DMS 273 treated with DMSO at 0.1 percent for 48 hours (cell line): ENCODE measurements at regions not wholly inside any gene's neighbourhood (a gene's known extent, or its start where the extent isn't known, plus 50 kb on each side); places are given as distances from the start of the nearest gene placed in this dataset.
"Not testable (repeated sequence)": the region's sequence is repeated elsewhere in the genome, so short reads cannot be mapped to it uniquely, and the experiment has no call there.

Experiments used
- DNase-seq: peaks from one replicate; lab custom pipeline; 2025; lab: John Stamatoyannopoulos, UW

GRCh38 chr13:72657379-72657778 is 70.0 kb downstream of the MZT1 start:
- no peak for DNase-seq

GRCh38 chr13:72656357-72656756 is 71.1 kb downstream of the MZT1 start:
- no peak for DNase-seq

GRCh38 chr13:72653506-72653905 is 73.9 kb downstream of the MZT1 start:
- DNase-seq, result no peak

GRCh38 chr13:72652681-72653080 is 74.7 kb downstream of the MZT1 start:
- no peak for DNase-seq

- DNase-seq, result no peak
Observed at GRCh38 chr13:72651144-72651543, 76.3 kb downstream of the MZT1 start.

GRCh38 chr13:72650051-72650700 is 77.3 kb downstream of the MZT1 start:
- no peak for DNase-seq

- DNase-seq, result no peak
Observed at GRCh38 chr13:72648513-72649065, 78.8 kb downstream of the MZT1 start.

GRCh38 chr13:72647422-72647821 is 80.0 kb downstream of the MZT1 start:
- DNase-seq, result no peak

- DNase-seq, result no peak
Observed at GRCh38 chr13:72645521-72645920, 81.9 kb downstream of the MZT1 start.

- DNase-seq, result no peak
Observed at GRCh38 chr13:72643311-72643989, 84.0 kb downstream of the MZT1 start.

- DNase-seq, result no peak
Observed at GRCh38 chr13:72639377-72639776, 88.1 kb downstream of the MZT1 start.

- DNase-seq, result no peak
Observed at GRCh38 chr13:72638059-72638815, 89.2 kb downstream of the MZT1 start.

GRCh38 chr13:72637561-72637960 is 89.9 kb downstream of the MZT1 start:
- no peak for DNase-seq

GRCh38 chr13:72634859-72635258 is 92.6 kb downstream of the MZT1 start:
- DNase-seq, result no peak

GRCh38 chr13:72622546-72622945 is 104.9 kb downstream of the MZT1 start:
- DNase-seq, result no peak

GRCh38 chr13:72620874-72621273 is 106.6 kb downstream of the MZT1 start:
- no peak for DNase-seq

- no peak for DNase-seq
Observed at GRCh38 chr13:72617951-72618350, 109.5 kb downstream of the MZT1 start.

GRCh38 chr13:72617186-72617585 is 110.2 kb downstream of the MZT1 start:
- DNase-seq, result no peak

- not testable (repeated sequence) for DNase-seq
Observed at GRCh38 chr13:72610251-72610891, 117.1 kb downstream of the MZT1 start.

- no peak for DNase-seq
Observed at GRCh38 chr13:72599178-72599743, 128.2 kb downstream of the MZT1 start.

- no peak for DNase-seq
Observed at GRCh38 chr13:72590091-72590740, 137.2 kb downstream of the MZT1 start.
